ENCODE measurements at regions not wholly inside any gene's neighbourhood (a gene's known extent, or its start where the extent isn't known, plus 50 kb on each side); places are given as distances from the start of the nearest gene placed in this dataset.

DNA sequence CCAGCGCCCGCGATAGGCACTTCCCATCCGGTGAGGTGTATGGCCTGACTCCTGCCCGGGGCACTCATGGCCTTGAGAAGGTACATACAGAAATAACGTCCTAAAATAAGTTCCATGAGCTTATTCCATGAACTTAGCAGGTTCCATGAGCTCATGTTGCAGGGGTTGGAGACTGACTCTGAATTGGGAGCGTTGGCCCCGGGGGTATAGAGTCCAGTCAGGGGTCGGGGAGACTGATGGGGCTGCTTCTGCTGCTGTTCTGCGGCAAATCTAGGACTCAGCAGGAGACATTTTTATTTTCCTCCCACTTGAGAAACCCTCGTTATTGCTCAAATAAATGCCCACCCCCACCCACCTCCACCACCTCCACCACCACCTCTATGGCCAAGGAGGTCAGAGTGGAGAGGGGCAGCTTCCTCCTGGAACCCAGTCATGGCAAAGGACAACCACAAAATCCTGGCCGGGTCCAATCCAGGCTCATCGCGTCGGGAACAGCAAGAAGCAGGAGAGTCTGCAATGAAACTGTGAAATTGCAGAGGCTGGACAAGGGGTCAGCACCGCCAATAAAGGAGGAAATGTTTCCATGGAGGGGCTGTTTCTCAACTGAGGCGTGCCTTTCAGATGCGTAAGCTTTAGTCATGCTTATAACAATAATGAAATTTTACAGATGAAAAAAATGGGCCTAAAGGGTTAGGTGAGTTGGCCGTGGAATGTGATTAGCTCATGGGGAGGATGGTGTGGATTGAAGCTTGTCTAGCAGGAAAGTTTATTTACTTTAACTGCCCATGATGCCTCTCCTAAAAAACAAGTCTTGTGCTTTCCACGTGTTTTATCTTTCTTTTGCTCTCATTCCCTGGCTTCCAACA lies 136.6 kb upstream of the ALKAL2 start:
- DNase-seq, result no peak

GRCh38 chr2:423479-423878 lies 135.6 kb upstream of the ALKAL2 start:
- DNase-seq, result no peak

GRCh38 chr2:422676-423435 lies 135.0 kb upstream of the ALKAL2 start:
- no peak for DNase-seq

DNA sequence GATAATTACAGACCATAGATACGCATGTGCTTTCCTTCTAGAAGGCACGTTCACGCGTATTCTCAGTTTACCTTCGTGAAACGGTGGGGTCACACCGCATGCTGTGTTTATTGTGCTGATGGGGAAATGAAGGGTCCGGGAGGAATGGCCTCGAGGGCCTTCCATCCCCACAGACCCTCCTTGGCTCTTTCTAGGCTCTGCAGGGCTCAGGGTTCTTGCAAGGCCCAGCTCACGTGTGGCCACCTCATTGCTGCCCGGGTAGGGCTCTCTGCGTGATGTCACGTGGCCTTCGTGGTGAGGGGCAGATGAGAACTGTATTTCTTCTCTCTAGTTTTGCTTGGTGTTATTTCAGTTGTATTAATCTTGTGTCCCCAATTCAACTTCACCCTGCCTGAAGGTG lies 133.5 kb upstream of the ALKAL2 start:
- no peak for DNase-seq

DNA sequence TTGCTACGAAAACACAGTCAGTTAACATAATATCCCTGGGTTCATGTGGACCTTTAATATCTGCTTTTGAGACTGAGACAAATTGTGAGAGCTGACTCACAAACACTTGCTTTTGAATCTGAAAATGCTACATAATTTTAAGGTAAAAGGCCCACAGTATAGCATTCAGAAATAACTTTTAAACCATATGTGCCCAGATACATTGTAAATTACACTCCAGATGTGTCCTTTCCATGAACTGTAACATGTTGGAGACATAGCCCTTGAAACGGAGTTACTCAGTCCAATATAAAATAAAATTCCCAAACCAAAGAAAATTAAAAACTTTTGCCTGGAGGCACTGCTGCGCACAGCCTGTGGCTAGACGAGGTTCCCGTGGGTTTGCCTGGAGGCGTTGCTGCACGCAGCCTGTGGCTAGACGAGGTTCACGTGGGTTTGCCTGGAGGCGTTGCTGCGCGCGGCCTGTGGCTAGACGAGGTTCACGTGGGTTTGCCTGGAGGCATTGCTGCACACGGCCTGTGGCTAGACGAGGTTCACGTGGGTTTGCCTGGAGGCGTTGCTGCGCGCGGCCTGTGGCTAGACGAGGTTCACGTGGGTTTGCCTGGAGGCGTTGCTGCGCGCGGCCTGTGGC lies 131.9 kb upstream of the ALKAL2 start:
- DNase-seq, result no peak

GRCh38 chr2:417662-418061 lies 129.8 kb upstream of the ALKAL2 start:
- no peak for DNase-seq

DNA sequence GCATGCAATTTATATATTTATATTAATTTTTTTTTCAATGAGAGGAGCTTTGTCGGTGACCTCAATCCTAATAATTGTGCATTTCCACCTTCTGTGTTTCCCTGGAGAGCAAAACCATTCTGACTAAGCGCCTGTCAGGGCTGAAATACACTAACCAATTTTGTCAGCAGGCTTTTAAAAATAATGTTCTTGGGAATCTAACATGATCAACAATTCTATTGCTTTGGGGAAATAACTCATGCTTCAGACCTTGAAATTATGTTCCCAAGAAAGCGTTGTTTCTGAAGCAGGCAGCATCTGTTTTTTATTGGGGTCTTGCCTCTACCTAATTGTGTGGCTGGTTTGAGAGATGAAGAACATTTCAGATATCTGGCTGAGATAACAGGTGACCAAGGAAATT lies 129.1 kb upstream of the ALKAL2 start:
- no peak for DNase-seq

DNA sequence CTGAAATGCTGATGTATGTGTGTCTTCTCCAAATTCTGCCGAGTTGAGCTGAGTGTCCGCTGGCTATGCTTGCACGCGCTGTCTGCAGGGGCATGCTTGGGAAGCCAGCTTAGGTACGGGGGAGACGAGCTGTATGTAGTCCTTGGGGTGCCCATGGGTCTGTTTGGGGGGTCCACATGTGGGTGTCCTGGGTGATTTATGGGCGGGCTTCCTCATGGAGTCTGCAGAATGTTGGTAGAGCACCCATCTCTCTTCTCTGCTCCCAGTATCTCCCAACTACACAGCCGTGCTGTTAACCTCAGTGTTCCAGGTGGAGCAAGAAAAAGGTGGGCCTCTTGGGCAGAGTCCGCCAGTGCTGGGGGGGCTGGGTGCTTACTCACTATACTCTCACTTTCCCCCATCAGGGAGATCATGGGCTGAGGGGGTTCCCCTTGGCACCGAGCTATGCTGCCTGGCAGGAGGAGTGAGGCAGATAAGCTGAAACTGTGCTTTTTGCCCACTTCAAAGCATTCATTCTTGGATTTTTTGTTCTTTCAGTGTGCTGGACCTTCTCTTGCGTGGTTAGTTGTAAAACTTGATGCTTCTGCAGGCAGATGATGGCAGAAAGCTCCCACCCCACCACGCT lies 128.2 kb upstream of the ALKAL2 start:
- DNase-seq, result no peak

DNA sequence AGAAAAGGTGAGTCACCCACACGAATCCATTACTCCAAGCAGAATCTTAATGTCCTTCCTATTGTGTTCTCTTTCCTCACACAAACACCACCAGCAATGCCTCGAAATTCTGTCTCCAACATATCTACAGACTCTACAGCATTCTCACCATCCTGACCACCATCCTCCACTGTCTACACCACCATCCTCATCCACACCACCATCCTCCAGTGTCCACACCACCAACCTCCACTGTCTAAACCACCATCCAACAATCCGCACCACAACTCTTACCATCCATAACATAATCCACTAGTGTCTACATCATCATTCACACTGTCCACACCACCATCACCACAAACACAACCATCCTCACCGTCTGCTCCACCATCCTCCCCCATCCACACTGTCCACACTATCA lies 121.6 kb upstream of the ALKAL2 start:
- no peak for DNase-seq

GRCh38 chr2:407630-408029 lies 119.7 kb upstream of the ALKAL2 start:
- DNase-seq, result no peak

DNA sequence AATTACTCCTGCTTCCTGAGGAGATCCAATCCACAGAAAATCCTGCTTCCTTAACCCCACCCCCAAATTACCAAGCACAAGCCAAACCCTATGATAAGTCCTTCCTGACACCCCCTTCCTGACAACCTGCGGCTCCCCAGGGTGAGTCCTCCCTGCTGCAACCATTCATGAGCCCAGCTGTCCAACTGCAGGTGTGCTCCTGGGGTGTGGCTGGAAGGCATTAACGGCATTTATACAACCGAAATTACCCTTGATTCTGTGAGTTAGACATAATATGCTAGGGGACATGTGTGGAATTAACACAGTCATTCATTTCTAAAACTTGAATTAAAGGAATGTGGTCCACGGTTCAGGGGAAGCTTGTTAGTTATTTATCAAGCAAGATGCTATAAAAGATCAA lies 119.0 kb upstream of the ALKAL2 start:
- no peak for DNase-seq

DNA sequence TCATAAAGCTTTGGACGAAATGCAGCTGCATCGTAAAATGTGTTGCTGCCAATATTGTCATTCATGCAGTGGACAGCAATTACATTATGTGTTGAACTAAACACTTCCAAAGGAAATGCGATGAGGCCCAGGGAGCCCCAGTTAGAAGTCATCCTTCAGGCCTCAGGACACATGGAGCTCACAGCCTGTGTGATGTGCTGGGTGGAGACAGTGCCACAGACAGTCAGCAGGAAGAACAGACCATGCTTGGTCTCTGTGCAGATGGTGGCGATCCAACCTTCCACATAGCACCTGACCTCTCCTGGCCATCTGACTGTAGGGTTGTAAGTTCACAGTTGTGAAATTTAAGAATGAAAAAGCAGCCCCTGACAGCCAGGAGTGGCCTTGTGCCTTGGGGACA lies 118.3 kb upstream of the ALKAL2 start:
- DNase-seq, result no peak

DNA sequence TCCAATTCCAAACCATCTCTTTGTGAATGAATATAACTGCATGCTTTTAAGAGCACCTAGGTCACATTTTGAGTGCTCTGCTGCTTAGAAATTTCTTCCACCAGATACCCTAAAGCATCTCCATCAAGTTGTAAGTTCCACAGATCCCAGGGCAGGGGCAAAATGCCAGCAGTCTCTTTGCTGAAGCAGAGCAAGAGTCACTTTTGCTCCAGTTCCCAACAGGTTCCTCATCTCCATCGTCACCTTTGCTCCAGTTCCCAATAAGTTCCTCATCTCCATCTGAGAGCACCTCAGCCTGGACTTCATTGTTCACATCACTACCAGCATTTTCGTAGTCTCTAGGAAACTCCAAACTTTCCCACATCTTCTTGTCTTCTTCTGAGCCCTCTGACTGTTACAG lies 116.7 kb upstream of the ALKAL2 start:
- no peak for DNase-seq

DNA sequence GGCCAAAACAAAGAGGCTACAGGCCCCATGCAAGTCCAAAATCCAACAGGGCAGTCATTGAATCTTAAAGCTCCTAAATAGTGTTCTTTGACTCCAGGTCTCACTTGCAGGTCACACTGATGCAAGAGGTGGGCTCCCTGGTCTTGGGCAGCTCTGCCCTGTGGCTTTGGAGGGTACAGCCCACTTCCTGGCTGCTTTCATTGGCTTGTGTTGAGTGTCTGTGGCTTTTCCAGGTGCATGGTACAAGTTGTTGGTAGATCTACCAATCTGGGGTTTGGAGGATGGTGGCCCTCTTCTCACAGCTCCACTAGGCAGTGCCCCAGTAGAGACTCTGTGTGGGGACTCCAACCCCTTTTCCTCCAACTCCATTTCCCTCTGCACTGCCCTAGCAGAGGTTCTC lies 115.8 kb upstream of the ALKAL2 start:
- no peak for DNase-seq

GRCh38 chr2:402721-403120 lies 114.8 kb upstream of the ALKAL2 start:
- no peak for DNase-seq

GRCh38 chr2:402206-402605 lies 114.3 kb upstream of the ALKAL2 start:
- DNase-seq, result no peak

GRCh38 chr2:401019-401679 lies 113.3 kb upstream of the ALKAL2 start:
- DNase-seq, result no peak

DNA sequence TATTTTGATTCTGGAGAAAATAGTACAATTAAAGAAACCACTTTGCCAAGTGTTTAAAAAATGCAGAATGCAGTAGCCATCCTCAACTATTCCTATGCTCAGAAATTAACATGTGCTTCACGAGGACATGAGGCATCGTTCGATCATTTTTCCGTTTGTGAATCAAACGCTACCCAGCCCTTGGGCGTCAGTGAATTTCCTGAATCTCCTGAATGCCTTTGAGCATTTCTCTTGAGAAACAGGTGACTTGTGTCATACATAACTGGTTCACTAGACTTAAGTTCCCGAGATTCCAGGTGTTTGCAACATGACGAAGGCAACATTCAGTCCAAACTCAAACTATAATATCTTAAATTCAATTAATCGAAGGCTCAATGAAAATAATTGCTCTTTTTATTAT lies 110.0 kb upstream of the ALKAL2 start:
- no peak for DNase-seq

GRCh38 chr2:397521-397920 lies 109.6 kb upstream of the ALKAL2 start:
- DNase-seq, result no peak

GRCh38 chr2:396903-397302 lies 109.0 kb upstream of the ALKAL2 start:
- no peak for DNase-seq

DNA sequence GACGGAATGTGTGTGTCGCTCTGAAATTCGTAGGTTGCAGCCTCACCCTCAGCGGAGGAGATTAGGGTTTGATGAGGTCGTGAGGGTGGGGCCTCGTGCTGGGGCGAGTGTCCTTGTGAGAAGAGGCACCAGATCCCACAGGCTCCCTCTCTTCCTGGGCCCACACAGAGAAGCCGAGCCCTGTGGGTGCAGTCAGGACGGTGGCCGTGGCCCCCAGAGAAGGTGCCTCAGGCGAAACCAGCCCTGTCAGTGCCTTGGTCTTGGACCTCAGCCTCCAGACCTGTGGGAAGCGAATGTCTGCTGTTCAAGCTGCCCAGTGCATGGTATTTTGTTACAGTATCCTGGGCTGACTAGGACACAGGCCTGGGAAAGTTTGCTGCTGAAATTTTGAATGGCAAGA lies 108.0 kb upstream of the ALKAL2 start:
- DNase-seq, result no peak

GRCh38 chr2:393711-394696 lies 106.1 kb upstream of the ALKAL2 start:
- no peak for DNase-seq

Measured in femur (tissue), 1 donor.